HEK293 (cell line): ENCODE measurements at regions not wholly inside any gene's neighbourhood (a gene's known extent, or its start where the extent isn't known, plus 50 kb on each side); places are given as distances from the start of the nearest gene placed in this dataset.

Source experiments
- CTCF ChIA-PET: fragments of 350-600 bp; formaldehyde crosslinking; extraction: SDS; loops from one replicate; lab custom pipeline; 2021; ENCODE audit warnings: antibody characterized with exemption; lab: Yijun Ruan, JAX
- POLR2A ChIA-PET: fragments of 300-600 bp; formaldehyde crosslinking; extraction: SDS; loops from one replicate; lab custom pipeline; 2020; ENCODE audit warnings: antibody characterized with exemption, inconsistent platforms; lab: Yijun Ruan, JAX
- H3K27ac ChIP-seq: fragments of 200-500 bp; sonication (Bioruptor generic); 2 replicates; pipeline ENCODE4 v1.5.1; 2014; ENCODE audit warnings: low read depth, low read length, control low read depth, inconsistent platforms; ENCODE audit errors: extremely low read depth
- H3K36me3 ChIP-seq, 2 experiments: fragments of 200-500 bp in 1 of 2; sonication (Bioruptor generic) in 1 of 2; 1 replicate in 1 of 2; 2 replicates in 1 of 2; pipeline ENCODE4 v1.5.1; 2014 to 2017; ENCODE audit warnings: inconsistent platforms in 2 of 2, low read length in 2 of 2; ENCODE audit not compliant: control insufficient read depth in 2 of 2, insufficient read depth in 1 of 2
- H3K4me1 ChIP-seq: fragments of 200-500 bp; sonication (Bioruptor generic); 2 replicates; pipeline ENCODE4 v1.5.1; 2014; ENCODE audit warnings: mild to moderate bottlenecking, low read length, inconsistent platforms; ENCODE audit not compliant: control insufficient read depth, insufficient read depth
- H3K4me3 ChIP-seq: 2 replicates; pipeline ENCODE4 v1.5.1; 2011; ENCODE audit warnings: low read depth, mild to moderate bottlenecking, control low read depth, low read length, moderate library complexity
- H3K9me3 ChIP-seq: fragments of 200-500 bp; sonication (Bioruptor generic); 2 replicates; pipeline ENCODE4 v1.5.1; 2014; ENCODE audit warnings: low read depth, low read length, inconsistent platforms; ENCODE audit not compliant: control insufficient read depth, insufficient read depth
- BCL11B ChIP-seq: fragments of 450-650 bp; formaldehyde crosslinking; IDR thresholded peaks from 2 replicates; pipeline ENCODE4 v1.5.1; 2016; ENCODE audit warnings: low read depth, missing biosample characterization, missing genetic modification characterization
- HOXC10 ChIP-seq: sonication (generic); formaldehyde crosslinking; IDR thresholded peaks from 2 replicates; pipeline ENCODE4 v1.8.1; 2023; ENCODE audit warnings: mild to moderate bottlenecking, missing genetic modification reagents
- KLF1 ChIP-seq: fragments of 450-650 bp; formaldehyde crosslinking; IDR thresholded peaks from 2 replicates; pipeline ENCODE4 v1.5.1; 2016; ENCODE audit warnings: missing biosample characterization, missing genetic modification characterization
- MEIS1 ChIP-seq: sonication (generic); formaldehyde crosslinking; IDR thresholded peaks from 2 replicates; pipeline ENCODE4 v1.8.1; 2022; ENCODE audit warnings: missing genetic modification reagents, mild to moderate bottlenecking, borderline replicate concordance
- SCRT2 ChIP-seq: fragments of 450-650 bp; formaldehyde crosslinking; IDR thresholded peaks from 2 replicates; pipeline ENCODE4 v1.5.1; 2016; ENCODE audit warnings: missing biosample characterization, missing genetic modification characterization
- SP7 ChIP-seq: fragments of 450-650 bp; formaldehyde crosslinking; IDR thresholded peaks from 2 replicates; pipeline ENCODE4 v1.5.1; 2016; ENCODE audit warnings: missing biosample characterization, missing genetic modification characterization
- ZBTB48 ChIP-seq: fragments of 450-650 bp; formaldehyde crosslinking; IDR thresholded peaks from 2 replicates; pipeline ENCODE4 v1.5.1; 2016; ENCODE audit warnings: missing biosample characterization, missing genetic modification characterization
- ZBTB49 ChIP-seq: fragments of 450-650 bp; formaldehyde crosslinking; IDR thresholded peaks from 2 replicates; pipeline ENCODE4 v1.5.1; 2016; ENCODE audit warnings: missing biosample characterization, missing genetic modification characterization, low read depth
- ZBTB6 ChIP-seq: fragments of 450-650 bp; formaldehyde crosslinking; IDR thresholded peaks from 2 replicates; pipeline ENCODE4 v1.5.1; 2017; ENCODE audit warnings: missing biosample characterization, missing genetic modification characterization
- ZEB2 ChIP-seq: fragments of 450-650 bp; formaldehyde crosslinking; IDR thresholded peaks from 2 replicates; pipeline ENCODE4 v1.5.1; 2016; ENCODE audit warnings: missing biosample characterization, missing genetic modification characterization
- ZFP3 ChIP-seq: fragments of 450-650 bp; formaldehyde crosslinking; IDR thresholded peaks from 2 replicates; pipeline ENCODE4 v1.5.1; 2016; ENCODE audit warnings: low read depth, missing biosample characterization, missing genetic modification characterization
- ZNF16 ChIP-seq: fragments of 450-650 bp; formaldehyde crosslinking; IDR thresholded peaks from 2 replicates; pipeline ENCODE4 v1.5.1; 2016; ENCODE audit warnings: low read depth, missing biosample characterization, missing genetic modification characterization
- ZNF175 ChIP-seq: fragments of 450-650 bp; formaldehyde crosslinking; IDR thresholded peaks from 2 replicates; pipeline ENCODE4 v1.5.1; 2016; ENCODE audit warnings: missing biosample characterization, missing genetic modification characterization
- ZNF19 ChIP-seq: fragments of 450-650 bp; formaldehyde crosslinking; IDR thresholded peaks from 2 replicates; pipeline ENCODE4; 2016; ENCODE audit warnings: missing biosample characterization, missing genetic modification characterization, low read depth
- ZNF2 ChIP-seq: fragments of 450-650 bp; formaldehyde crosslinking; IDR thresholded peaks from 2 replicates; pipeline ENCODE4 v1.5.1; 2016; ENCODE audit warnings: missing biosample characterization, missing genetic modification characterization
- ZNF23 ChIP-seq: fragments of 450-650 bp; formaldehyde crosslinking; IDR thresholded peaks from 2 replicates; pipeline ENCODE4 v1.5.1; 2016; ENCODE audit warnings: missing biosample characterization, missing genetic modification characterization, borderline replicate concordance
- ZNF324 ChIP-seq: fragments of 450-650 bp; formaldehyde crosslinking; IDR thresholded peaks from 2 replicates; pipeline ENCODE4 v1.5.1; 2016; ENCODE audit warnings: missing biosample characterization, missing genetic modification characterization
- ZNF423 ChIP-seq: fragments of 450-650 bp; formaldehyde crosslinking; IDR thresholded peaks from 2 replicates; pipeline ENCODE4 v1.5.1; 2016; ENCODE audit warnings: missing biosample characterization, missing genetic modification characterization
- ZNF510 ChIP-seq: fragments of 450-650 bp; formaldehyde crosslinking; IDR thresholded peaks from 2 replicates; pipeline ENCODE4 v1.5.1; 2018; ENCODE audit warnings: mild to moderate bottlenecking, missing genetic modification characterization, missing biosample characterization; ENCODE audit not compliant: insufficient replicate concordance
- ZNF571 ChIP-seq: fragments of 450-650 bp; formaldehyde crosslinking; IDR thresholded peaks from 2 replicates; pipeline ENCODE4 v1.5.0; 2017; ENCODE audit warnings: missing biosample characterization, missing genetic modification characterization
- ZNF624 ChIP-seq: fragments of 450-650 bp; formaldehyde crosslinking; IDR thresholded peaks from 2 replicates; pipeline ENCODE4 v1.5.1; 2017; ENCODE audit warnings: missing biosample characterization, missing genetic modification characterization
- ZNF629 ChIP-seq: fragments of 450-650 bp; formaldehyde crosslinking; IDR thresholded peaks from 2 replicates; pipeline ENCODE4 v1.5.1; 2017; ENCODE audit warnings: missing biosample characterization, missing genetic modification characterization
- ZNF654 ChIP-seq: fragments of 450-650 bp; formaldehyde crosslinking; IDR thresholded peaks from 2 replicates; pipeline ENCODE4 v1.5.1; 2016; ENCODE audit warnings: low read depth, missing biosample characterization, missing genetic modification characterization
- ZNF658 ChIP-seq: fragments of 450-650 bp; formaldehyde crosslinking; IDR thresholded peaks from 2 replicates; pipeline ENCODE4; 2016; ENCODE audit warnings: missing biosample characterization, missing genetic modification characterization
- ZSCAN16 ChIP-seq: fragments of 450-650 bp; formaldehyde crosslinking; IDR thresholded peaks from 2 replicates; pipeline ENCODE4 v1.5.1; 2016; ENCODE audit warnings: missing biosample characterization, missing genetic modification characterization
- ZSCAN18 ChIP-seq: fragments of 450-650 bp; formaldehyde crosslinking; IDR thresholded peaks from 2 replicates; pipeline ENCODE4 v1.5.1; 2016; ENCODE audit warnings: missing biosample characterization, missing genetic modification characterization
- ZSCAN30 ChIP-seq: fragments of 450-650 bp; IDR thresholded peaks from 2 replicates; pipeline ENCODE4 v1.5.1; 2018; ENCODE audit warnings: missing biosample characterization, mild to moderate bottlenecking, missing genetic modification characterization, moderate library complexity

- TF ChIP-seq ZBTB48 (tag by site-specific recombination), result no peak
- no peak for TF ChIP-seq SP7
- no peak for TF ChIP-seq ZSCAN18 (tag by site-specific recombination)
- no peak for TF ChIP-seq ZNF23
- TF ChIP-seq ZNF423 (tag by site-specific recombination), result no peak
- TF ChIP-seq ZNF19, result no peak
- POLR2A ChIA-PET, result no interaction called here
- CTCF ChIA-PET, result no interaction called here
- no peaks in the 10 kb centered on the region for H3K9me3 ChIP-seq
- H3K36me3 ChIP-seq, result no peaks in the 10 kb centered on the region
- no peak overlapping the region for H3K27ac ChIP-seq
- H3K4me3 ChIP-seq, result no peak overlapping the region
- no peaks in the 10 kb centered on the region for H3K4me1 ChIP-seq
Measured at GRCh38 chr2:183214680-183215079, 90.4 kb downstream of the NUP35 start.

GRCh38 chr2:183215917-183216316 lies 91.7 kb downstream of the NUP35 start:
- CTCF ChIA-PET, result interaction anchor here (0.7 kb wide), 1 partner anchor 56 kb away, joined by 6 read pairs; no protein-coding TSS in a partner anchor
- POLR2A ChIA-PET, result no interaction called here
- no peak for TF ChIP-seq ZEB2 (tag by site-specific recombination)
- no peak for TF ChIP-seq ZBTB49
- TF ChIP-seq ZNF175 (tag by site-specific recombination), result no peak
- no peaks in the 10 kb centered on the region for H3K9me3 ChIP-seq
- no peaks in the 10 kb centered on the region for H3K36me3 ChIP-seq
- H3K4me1 ChIP-seq, result no peaks in the 10 kb centered on the region
- H3K27ac ChIP-seq, result no peak overlapping the region
- no peak overlapping the region for H3K4me3 ChIP-seq

- ChIA-PET CTCF (interaction anchor here (0.7 kb wide), 3 partner anchors 28 to 527 kb away, joined by 3 read pairs; no protein-coding TSS in a partner anchor), POLR2A (no interaction called here)
- Histone ChIP-seq H3K9me3 (no peaks in the 10 kb centered on the region), H3K27ac (no peak overlapping the region), H3K4me1 (no peaks in the 10 kb centered on the region), H3K36me3 (no peaks in the 10 kb centered on the region), H3K4me3 (no peak overlapping the region)
- TF ChIP-seq ZNF658 (tag by site-specific recombination) (no peak), ZNF423 (tag by site-specific recombination) (no peak), ZNF629 (tag by site-specific recombination) (no peak), ZNF2 (no peak), KLF1 (tag by site-specific recombination) (no peak)
Measured at GRCh38 chr2:183219888-183220287, 95.6 kb downstream of the NUP35 start.

- POLR2A ChIA-PET, result no interaction called here
- H3K36me3 ChIP-seq, result no peaks in the 10 kb centered on the region
- no peaks in the 10 kb centered on the region for H3K4me1 ChIP-seq
- no peak overlapping the region for H3K4me3 ChIP-seq
- no peaks in the 10 kb centered on the region for H3K9me3 ChIP-seq
- CTCF ChIA-PET, result no interaction called here
- no peak overlapping the region for H3K27ac ChIP-seq
- TF ChIP-seq ZFP3 (tag by site-specific recombination) (no peak), ZNF16 (no peak), ZNF654 (tag by site-specific recombination) (no peak), ZBTB6 (tag by site-specific recombination) (no peak), ZEB2 (tag by site-specific recombination) (no peak), SCRT2 (tag by site-specific recombination) (no peak), ZNF510 (no peak), ZSCAN16 (no peak), HOXC10 (CRISPR knock-in tag) (no peak), BCL11B (no peak), ZNF624 (no peak), ZNF324 (tag by site-specific recombination) (no peak), MEIS1 (CRISPR knock-in tag) (no peak), ZNF571 (no peak), ZSCAN30 (no peak)
Measured at GRCh38 chr2:183222751-183223150, 98.5 kb downstream of the NUP35 start.
